Breast epithelium (tissue), 4 donors: ENCODE measurements at regions not wholly inside any gene's neighbourhood (a gene's known extent, or its start where the extent isn't known, plus 50 kb on each side); places are given as distances from the start of the nearest gene placed in this dataset.
A peak's percentile ranks its signal among the peaks of the same experiment; 100 is the strongest.

Source experiments
- DNase-seq, 2 donors: peaks; one replicate each; pipeline ENCODE4 v3.0.0-alpha.2; 2019; ENCODE audit warnings: low spot score in 2 of 2
- H3K27ac ChIP-seq, 2 donors: fragments of 200-600 bp; sonication (generic) in 1 of 2; one replicate each; pipeline ENCODE4 v1.5.1; 2016 to 2019; ENCODE audit warnings: mild to moderate bottlenecking in 1 of 2
- H3K27me3 ChIP-seq, 2 donors: fragments of 200-600 bp; sonication (generic) in 1 of 2; one replicate each; pipeline versions ENCODE4 v1.5.1 to v1.6.0; 2017 to 2019; ENCODE audit warnings: control low read depth in 1 of 2, mild to moderate bottlenecking in 1 of 2
- H3K36me3 ChIP-seq: fragments of 200-600 bp; one replicate; pipeline ENCODE4 v1.5.1; 2019
- H3K4me1 ChIP-seq, 2 donors: fragments of 200-600 bp; sonication (generic); one replicate each; pipeline ENCODE4 v1.5.1; 2016 to 2019; ENCODE audit warnings: control low read depth in 1 of 2
- H3K4me3 ChIP-seq, 3 donors: fragments of 200-600 bp; sonication (generic); 1 replicate in 2 of 3; 2 replicates in 1 of 3; pipeline ENCODE4 v1.5.1; 2016 to 2019; ENCODE audit warnings: mild to moderate bottlenecking in 3 of 3, moderate library complexity in 2 of 3
- H3K9me3 ChIP-seq, 2 donors: fragments of 200-600 bp; sonication (generic) in 1 of 2; one replicate each; pipeline ENCODE4 v1.5.1; 2016 to 2019; ENCODE audit warnings: control low read depth in 1 of 2
- POLR2A ChIP-seq: fragments of 450-650 bp; IDR thresholded peaks from one replicate; pipeline ENCODE4 v1.6.1; 2016; ENCODE audit warnings: antibody characterized with exemption, mild to moderate bottlenecking, moderate library complexity
- POLR2AphosphoS5 ChIP-seq, 3 donors: sonication (generic); formaldehyde crosslinking; IDR thresholded peaks; one replicate each; pipeline ENCODE4 v1.6.1; 2017; ENCODE audit warnings: antibody characterized with exemption in 3 of 3
- intact Hi-C: fragments of 100-400 bp; cut with DNase I; formaldehyde crosslinking; loops from one replicate; pipeline ENCODE4 v1.15.1; 2023; ENCODE audit warnings: low total_unique reads
- TF ChIP-seq, protein P1 (sequence below), 3 donors: fragments of 450-650 bp; IDR thresholded peaks; one replicate each; pipeline ENCODE4 v1.5.1; 2016 to 2017; ENCODE audit warnings: antibody characterized with exemption in 3 of 3, mild to moderate bottlenecking in 3 of 3, moderate library complexity in 3 of 3

DNA sequence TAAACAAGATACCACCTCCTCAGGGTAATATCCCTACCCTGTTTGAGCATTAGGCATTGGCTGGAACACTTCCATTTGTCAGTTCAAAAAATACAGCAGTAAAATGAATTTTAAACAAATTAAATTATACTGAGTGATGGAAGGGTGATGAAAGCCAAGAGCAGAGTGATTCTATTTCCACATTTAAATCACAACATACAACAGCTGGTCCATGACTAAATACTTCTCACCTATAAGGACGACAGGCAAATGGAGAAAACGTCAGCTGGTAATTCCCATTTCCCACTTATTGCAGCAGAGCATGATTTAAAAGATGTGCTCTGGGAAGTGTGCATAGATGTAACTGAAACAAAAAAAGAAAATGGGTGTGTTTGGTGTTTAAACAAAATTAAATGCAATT is 543.6 kb upstream of the DAB2 start:
- Histone ChIP-seq H3K4me3 (no peak overlapping the region), H3K27ac (no peak overlapping the region), H3K36me3 (no peaks in the 10 kb centered on the region), H3K4me1 (no peaks in the 10 kb centered on the region), H3K27me3 (no peaks in the 10 kb centered on the region), H3K9me3 (no peaks in the 10 kb centered on the region)
- DNase-seq: no peak
- intact Hi-C loops: no loop called here
- TF ChIP-seq POLR2AphosphoS5 (IDR thresholded peaks at IDR 0.05): no peak
- TF ChIP-seq, protein P1, sequence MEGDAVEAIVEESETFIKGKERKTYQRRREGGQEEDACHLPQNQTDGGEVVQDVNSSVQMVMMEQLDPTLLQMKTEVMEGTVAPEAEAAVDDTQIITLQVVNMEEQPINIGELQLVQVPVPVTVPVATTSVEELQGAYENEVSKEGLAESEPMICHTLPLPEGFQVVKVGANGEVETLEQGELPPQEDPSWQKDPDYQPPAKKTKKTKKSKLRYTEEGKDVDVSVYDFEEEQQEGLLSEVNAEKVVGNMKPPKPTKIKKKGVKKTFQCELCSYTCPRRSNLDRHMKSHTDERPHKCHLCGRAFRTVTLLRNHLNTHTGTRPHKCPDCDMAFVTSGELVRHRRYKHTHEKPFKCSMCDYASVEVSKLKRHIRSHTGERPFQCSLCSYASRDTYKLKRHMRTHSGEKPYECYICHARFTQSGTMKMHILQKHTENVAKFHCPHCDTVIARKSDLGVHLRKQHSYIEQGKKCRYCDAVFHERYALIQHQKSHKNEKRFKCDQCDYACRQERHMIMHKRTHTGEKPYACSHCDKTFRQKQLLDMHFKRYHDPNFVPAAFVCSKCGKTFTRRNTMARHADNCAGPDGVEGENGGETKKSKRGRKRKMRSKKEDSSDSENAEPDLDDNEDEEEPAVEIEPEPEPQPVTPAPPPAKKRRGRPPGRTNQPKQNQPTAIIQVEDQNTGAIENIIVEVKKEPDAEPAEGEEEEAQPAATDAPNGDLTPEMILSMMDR (IDR thresholded peaks at IDR 0.05): no peak
- TF ChIP-seq POLR2A: no peak

DNA sequence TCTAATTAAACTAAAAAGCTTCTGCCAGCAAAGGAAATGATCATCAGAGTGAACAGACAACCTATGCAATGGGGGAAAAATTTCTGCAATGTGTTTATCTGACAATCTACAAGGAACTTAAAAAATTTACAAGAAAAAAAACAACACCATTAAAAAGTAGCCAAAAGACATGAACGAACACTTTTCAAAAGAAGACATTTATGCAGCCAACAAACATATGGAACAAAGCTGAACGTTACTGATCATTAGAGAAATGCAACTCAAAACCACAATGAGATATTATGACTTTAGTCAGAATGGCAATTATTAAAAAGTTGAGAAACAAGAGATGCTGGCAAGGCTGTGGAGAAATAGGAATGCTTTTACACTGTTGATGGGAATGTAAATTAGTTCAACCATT is 530.4 kb upstream of the DAB2 start:
- DNase-seq: no peak
- Histone ChIP-seq H3K27ac (no peak overlapping the region), H3K4me1 (no peaks in the 10 kb centered on the region), H3K9me3 (no peaks in the 10 kb centered on the region), H3K4me3 (no peak overlapping the region), H3K27me3 (no peaks in the 10 kb centered on the region), H3K36me3 (no peaks in the 10 kb centered on the region)
- TF ChIP-seq, protein P1 (IDR thresholded peaks at IDR 0.05): no peak
- TF ChIP-seq POLR2A (no peak), POLR2AphosphoS5 (IDR thresholded peaks at IDR 0.05) (no peak)
- intact Hi-C loops: no loop called here

DNA sequence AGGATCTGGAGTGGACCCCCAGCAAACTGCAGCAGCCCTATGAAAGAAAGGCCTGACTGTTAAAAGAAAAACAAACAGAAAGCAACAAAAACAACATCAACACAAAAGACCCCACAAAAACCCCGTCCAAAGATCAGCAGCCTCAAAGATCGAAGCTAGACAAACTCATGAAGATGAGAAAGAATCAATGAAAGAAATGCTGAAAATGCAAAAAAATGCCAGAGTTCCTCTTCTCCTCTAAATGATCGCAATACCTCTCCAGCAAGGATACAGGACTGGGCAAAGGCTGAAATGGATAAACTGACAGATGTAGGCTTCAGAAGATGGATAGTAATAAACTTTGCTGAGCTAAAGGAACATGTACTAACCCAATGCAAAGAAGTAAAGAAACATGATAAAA is 526.3 kb upstream of the DAB2 start:
- H3K9me3 ChIP-seq: no peaks in the 10 kb centered on the region
- H3K27ac ChIP-seq: no peak overlapping the region
- TF ChIP-seq POLR2AphosphoS5 (IDR thresholded peaks at IDR 0.05): no peak
- TF ChIP-seq POLR2A: no peak
- TF ChIP-seq, protein P1 (IDR thresholded peaks at IDR 0.05): no peak
- DNase-seq: no peak
- intact Hi-C loops: no loop called here
- H3K4me3 ChIP-seq: no peak overlapping the region
- H3K36me3 ChIP-seq: no peaks in the 10 kb centered on the region
- H3K4me1 ChIP-seq: no peaks in the 10 kb centered on the region
- H3K27me3 ChIP-seq: no peaks in the 10 kb centered on the region

DNA sequence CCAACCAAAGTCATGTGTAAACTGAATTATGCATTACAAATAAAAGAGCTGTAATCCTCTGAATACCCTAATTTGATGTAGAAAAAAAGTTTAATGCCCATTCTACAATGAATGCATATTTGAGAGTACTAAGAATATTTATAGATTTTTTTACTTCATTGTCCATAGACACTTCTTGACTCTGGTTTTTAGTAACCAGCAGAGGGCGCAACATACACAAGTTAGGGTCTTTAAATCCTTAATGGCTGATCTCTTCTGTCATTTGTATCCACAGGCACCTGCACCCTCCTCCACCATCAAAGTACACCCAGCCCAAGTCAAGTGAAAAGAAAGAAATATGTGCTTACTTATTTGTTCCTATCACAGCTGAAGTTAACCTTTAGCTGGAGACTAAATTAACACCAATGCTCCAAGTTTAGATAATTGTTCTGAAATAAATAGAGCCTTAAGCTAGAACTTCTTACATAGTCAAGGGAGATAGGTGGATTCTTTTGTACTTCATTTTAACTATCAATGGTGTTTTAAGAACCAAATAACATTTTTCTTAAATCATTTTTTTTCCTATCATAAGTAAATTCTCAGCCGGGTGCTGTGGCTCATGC is 524.2 kb upstream of the DAB2 start:
- Histone ChIP-seq H3K4me1 (no peaks in the 10 kb centered on the region), H3K36me3 (no peaks in the 10 kb centered on the region), H3K27ac (no peak overlapping the region), H3K27me3 (no peaks in the 10 kb centered on the region), H3K9me3 (no peaks in the 10 kb centered on the region), H3K4me3 (no peak overlapping the region)
- DNase-seq: no peak
- intact Hi-C loops: no loop called here
- TF ChIP-seq POLR2AphosphoS5 (IDR thresholded peaks at IDR 0.05): no peak
- TF ChIP-seq, protein P1 (IDR thresholded peaks at IDR 0.05): peak; percentile 34 to 58 (median 56)

DNA sequence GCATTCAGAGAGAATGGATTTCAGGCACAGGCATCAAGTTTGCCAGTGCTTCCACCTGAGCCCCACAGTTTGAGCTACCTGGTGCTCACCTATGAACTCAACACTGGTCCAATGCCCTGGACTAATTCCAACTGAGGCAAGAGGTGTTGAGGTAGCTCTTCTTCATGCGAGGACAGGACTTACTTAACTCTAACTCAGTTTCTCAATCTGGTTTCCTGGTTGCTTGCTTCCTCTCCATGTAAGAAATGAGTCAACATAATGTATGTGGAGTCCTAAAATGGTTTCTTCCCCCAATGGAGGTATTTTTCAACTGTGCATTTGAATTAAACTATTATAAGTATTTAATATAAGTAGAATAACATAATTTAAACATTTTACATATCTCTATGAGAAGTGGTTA is 523.6 kb upstream of the DAB2 start:
- Histone ChIP-seq H3K36me3 (no peaks in the 10 kb centered on the region), H3K27ac (no peak overlapping the region), H3K9me3 (no peaks in the 10 kb centered on the region), H3K4me3 (no peak overlapping the region), H3K4me1 (no peaks in the 10 kb centered on the region), H3K27me3 (no peaks in the 10 kb centered on the region)
- DNase-seq: no peak
- intact Hi-C loops: no loop called here
- no peak for TF ChIP-seq POLR2AphosphoS5 (IDR thresholded peaks at IDR 0.05)
- TF ChIP-seq POLR2A: no peak
- TF ChIP-seq, protein P1 (IDR thresholded peaks at IDR 0.05): no peak
